Suprapubic skin (tissue), 3 donors: ENCODE measurements at regions not wholly inside any gene's neighbourhood (a gene's known extent, or its start where the extent isn't known, plus 50 kb on each side); places are given as distances from the start of the nearest gene placed in this dataset.

Source experiments
- CTCF ChIP-seq, 2 donors: fragments of 200-600 bp in 1 of 2; fragments of 450-650 bp in 1 of 2; sonication (generic) in 1 of 2; IDR thresholded peaks; one replicate each; pipeline ENCODE4 v1.5.1; 2016 to 2019; ENCODE audit warnings: antibody characterized with exemption in 2 of 2, mild to moderate bottlenecking in 1 of 2, moderate library complexity in 1 of 2
- POLR2A ChIP-seq, 2 donors: fragments of 450-650 bp; IDR thresholded peaks; one replicate each; pipeline ENCODE4 v1.6.1; 2017; ENCODE audit warnings: antibody characterized with exemption in 2 of 2, mild to moderate bottlenecking in 2 of 2, moderate library complexity in 2 of 2

- no peak for TF ChIP-seq CTCF (IDR thresholded peaks at IDR 0.05)
- TF ChIP-seq POLR2A (IDR thresholded peaks at IDR 0.05) = no peak
These were observed 124.4 kb upstream of the P2RY1 start for GRCh38 chr3:152710549-152710948.
